ENCODE measurements at regions not wholly inside any gene's neighbourhood (a gene's known extent, or its start where the extent isn't known, plus 50 kb on each side); places are given as distances from the start of the nearest gene placed in this dataset.
A peak's percentile ranks its signal among the peaks of the same experiment; 100 is the strongest.

DNA sequence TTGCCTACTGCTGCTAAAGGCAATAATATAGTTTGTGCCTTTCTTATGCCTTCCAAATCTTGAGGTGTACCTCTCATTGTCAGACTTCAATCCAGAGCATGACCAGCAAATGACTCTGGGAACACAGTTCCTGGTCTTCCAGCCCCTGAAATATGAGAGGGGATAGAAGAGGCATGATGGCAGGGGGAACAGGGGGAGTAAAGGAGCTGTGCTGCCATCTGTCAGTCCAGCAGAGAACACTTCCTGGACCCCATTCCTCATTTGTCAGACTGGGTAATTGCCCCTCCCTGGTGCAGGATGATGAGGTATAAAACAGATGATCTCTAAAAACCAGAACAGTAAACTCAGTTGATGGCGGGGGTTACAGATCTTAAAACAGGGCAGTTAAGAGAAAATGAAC is 618.7 kb downstream of the DIAPH3 start:
- Histone ChIP-seq H3K4me1 (ENCODE audit: insufficient read depth) (peaks cover 20% of the 10 kb centered on the region), H3F3A (replicated peaks; ENCODE audit: low read depth) (no peaks in the 10 kb centered on the region)
- peak; percentile 81 for ATAC-seq

More for the DNA sequence above, 618.7 kb downstream of the DIAPH3 start:
- Histone ChIP-seq H3K4me3 (no peak overlapping the region), H3K9me2 (ENCODE audit: insufficient read depth) (no peaks in the 10 kb centered on the region), H3K27me3 (ENCODE audit: insufficient read depth) (no peaks in the 10 kb centered on the region), H3K4me2 (no peak overlapping the region), H2AFZ (peak overlapping the region; percentile 21; the same call in 1 of the 2 replicates), H4K20me1 (replicated peaks; ENCODE audit: insufficient read depth) (no peaks in the 10 kb centered on the region), H3K36me3 (ENCODE audit: insufficient read depth) (no peaks in the 10 kb centered on the region), H3K27ac (ENCODE audit: low read depth) (no peak overlapping the region), H3K79me2 (replicated peaks; ENCODE audit: insufficient read depth) (no peaks in the 10 kb centered on the region)
- no peaks in the 10 kb centered on the region; the same call in 2 of the 3 replicates for H3K9me3 Mint-ChIP-seq
- peaks cover 16% of the 10 kb centered on the region for H3K4me1 Mint-ChIP-seq
- TF ChIP-seq EZH2 (IDR thresholded peaks at IDR 0.05; ENCODE audit: low read depth, unreplicated experiment) (no peak), NANOG (IDR thresholded peaks at IDR 0.05; ENCODE audit: borderline replicate concordance) (no peak), ZNF331 (CRISPR knock-in tag; IDR thresholded peaks at IDR 0.05; ENCODE audit: low read depth) (no peak), STAT1 (IDR thresholded peaks at IDR 0.05; ENCODE audit: unreplicated experiment) (no peak), EZH2phosphoT487 (IDR thresholded peaks at IDR 0.05; ENCODE audit: unreplicated experiment) (no peak), ZNF462 (CRISPR knock-in tag; IDR thresholded peaks at IDR 0.05) (no peak), JUNB (IDR thresholded peaks at IDR 0.05; ENCODE audit: unreplicated experiment) (no peak)
- TF ChIP-seq, protein P1, sequence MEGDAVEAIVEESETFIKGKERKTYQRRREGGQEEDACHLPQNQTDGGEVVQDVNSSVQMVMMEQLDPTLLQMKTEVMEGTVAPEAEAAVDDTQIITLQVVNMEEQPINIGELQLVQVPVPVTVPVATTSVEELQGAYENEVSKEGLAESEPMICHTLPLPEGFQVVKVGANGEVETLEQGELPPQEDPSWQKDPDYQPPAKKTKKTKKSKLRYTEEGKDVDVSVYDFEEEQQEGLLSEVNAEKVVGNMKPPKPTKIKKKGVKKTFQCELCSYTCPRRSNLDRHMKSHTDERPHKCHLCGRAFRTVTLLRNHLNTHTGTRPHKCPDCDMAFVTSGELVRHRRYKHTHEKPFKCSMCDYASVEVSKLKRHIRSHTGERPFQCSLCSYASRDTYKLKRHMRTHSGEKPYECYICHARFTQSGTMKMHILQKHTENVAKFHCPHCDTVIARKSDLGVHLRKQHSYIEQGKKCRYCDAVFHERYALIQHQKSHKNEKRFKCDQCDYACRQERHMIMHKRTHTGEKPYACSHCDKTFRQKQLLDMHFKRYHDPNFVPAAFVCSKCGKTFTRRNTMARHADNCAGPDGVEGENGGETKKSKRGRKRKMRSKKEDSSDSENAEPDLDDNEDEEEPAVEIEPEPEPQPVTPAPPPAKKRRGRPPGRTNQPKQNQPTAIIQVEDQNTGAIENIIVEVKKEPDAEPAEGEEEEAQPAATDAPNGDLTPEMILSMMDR (conservative IDR thresholded peaks at IDR 0.05; ENCODE audit: low read depth in 2 of 2) = peak; percentile 35 to 71
- TF ChIP-seq, protein P2, sequence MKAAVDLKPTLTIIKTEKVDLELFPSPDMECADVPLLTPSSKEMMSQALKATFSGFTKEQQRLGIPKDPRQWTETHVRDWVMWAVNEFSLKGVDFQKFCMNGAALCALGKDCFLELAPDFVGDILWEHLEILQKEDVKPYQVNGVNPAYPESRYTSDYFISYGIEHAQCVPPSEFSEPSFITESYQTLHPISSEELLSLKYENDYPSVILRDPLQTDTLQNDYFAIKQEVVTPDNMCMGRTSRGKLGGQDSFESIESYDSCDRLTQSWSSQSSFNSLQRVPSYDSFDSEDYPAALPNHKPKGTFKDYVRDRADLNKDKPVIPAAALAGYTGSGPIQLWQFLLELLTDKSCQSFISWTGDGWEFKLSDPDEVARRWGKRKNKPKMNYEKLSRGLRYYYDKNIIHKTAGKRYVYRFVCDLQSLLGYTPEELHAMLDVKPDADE (IDR thresholded peaks at IDR 0.05) = 0 out of 2 replicates have a peak, but pooled peaks have one; percentile 15
- TF ChIP-seq, protein P3, sequence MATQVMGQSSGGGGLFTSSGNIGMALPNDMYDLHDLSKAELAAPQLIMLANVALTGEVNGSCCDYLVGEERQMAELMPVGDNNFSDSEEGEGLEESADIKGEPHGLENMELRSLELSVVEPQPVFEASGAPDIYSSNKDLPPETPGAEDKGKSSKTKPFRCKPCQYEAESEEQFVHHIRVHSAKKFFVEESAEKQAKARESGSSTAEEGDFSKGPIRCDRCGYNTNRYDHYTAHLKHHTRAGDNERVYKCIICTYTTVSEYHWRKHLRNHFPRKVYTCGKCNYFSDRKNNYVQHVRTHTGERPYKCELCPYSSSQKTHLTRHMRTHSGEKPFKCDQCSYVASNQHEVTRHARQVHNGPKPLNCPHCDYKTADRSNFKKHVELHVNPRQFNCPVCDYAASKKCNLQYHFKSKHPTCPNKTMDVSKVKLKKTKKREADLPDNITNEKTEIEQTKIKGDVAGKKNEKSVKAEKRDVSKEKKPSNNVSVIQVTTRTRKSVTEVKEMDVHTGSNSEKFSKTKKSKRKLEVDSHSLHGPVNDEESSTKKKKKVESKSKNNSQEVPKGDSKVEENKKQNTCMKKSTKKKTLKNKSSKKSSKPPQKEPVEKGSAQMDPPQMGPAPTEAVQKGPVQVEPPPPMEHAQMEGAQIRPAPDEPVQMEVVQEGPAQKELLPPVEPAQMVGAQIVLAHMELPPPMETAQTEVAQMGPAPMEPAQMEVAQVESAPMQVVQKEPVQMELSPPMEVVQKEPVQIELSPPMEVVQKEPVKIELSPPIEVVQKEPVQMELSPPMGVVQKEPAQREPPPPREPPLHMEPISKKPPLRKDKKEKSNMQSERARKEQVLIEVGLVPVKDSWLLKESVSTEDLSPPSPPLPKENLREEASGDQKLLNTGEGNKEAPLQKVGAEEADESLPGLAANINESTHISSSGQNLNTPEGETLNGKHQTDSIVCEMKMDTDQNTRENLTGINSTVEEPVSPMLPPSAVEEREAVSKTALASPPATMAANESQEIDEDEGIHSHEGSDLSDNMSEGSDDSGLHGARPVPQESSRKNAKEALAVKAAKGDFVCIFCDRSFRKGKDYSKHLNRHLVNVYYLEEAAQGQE (IDR thresholded peaks at IDR 0.05; ENCODE audit: unreplicated experiment) = no peak
- DNase-seq (ENCODE audit: low spot score) = peak; percentile 42
- no peaks in the 10 kb centered on the region for H3K27me3 Mint-ChIP-seq (ENCODE audit: insufficient read depth, low read depth, poor library complexity)
- H3K4me3 Mint-ChIP-seq = no peak overlapping the region
- no peak overlapping the region for H3K27ac Mint-ChIP-seq
- peaks cover 8% of the 10 kb centered on the region; the same call in 1 of the 3 replicates for H3K36me3 Mint-ChIP-seq (ENCODE audit: low read depth)

All from GM23338 (cell line).